ENCODE measurements at regions not wholly inside any gene's neighbourhood (a gene's known extent, or its start where the extent isn't known, plus 50 kb on each side); places are given as distances from the start of the nearest gene placed in this dataset.
"Not testable (repeated sequence)": the region's sequence is repeated elsewhere in the genome, so short reads cannot be mapped to it uniquely, and the experiment has no call there.

DNA sequence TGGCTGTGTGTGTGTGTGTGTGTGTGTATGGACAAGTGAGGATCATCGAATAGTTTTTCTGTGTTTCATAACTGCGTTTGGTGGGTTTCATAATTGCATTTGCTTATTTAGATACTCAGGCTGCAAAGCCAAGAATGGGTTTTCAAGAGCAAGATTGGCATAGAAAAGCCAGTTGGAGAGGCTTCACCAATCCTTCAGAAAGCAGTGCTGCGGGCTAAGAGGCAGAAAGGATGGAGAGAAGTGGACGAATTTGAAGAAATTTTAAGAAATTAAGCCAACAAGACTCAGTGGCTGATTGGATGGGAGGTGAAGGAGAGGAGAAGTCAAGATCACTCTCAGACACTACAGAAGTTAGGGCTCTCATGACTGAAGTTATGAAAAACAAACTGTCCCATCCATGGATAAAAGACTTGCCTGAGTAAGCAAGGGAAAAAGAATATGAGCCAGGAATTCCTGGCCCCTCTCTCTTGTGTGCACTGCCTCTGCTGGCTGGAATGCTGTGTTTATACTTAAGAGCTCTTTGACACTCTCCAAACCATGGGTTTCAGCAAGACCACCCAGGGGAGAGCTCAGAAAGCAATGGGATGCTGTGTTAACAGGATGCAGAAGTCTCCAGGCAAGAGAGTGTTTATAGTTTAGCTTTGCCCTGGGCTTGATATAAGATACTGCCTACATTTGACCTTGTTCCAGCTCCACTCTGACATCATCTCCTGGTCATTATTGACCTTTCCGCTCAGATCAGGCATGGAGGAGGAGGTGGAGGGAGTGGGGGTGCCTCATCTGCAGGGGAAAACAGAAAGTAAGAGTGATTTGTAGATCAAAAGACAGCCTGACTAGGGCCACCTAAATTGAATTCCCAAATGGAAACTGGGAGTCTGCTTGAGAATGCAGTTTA lies 232.0 kb upstream of the PLXNA2 start:
- H3K9me3 ChIP-seq (ENCODE audit: control insufficient read depth, low read depth, low read length): no peaks in the 10 kb centered on the region

DNA sequence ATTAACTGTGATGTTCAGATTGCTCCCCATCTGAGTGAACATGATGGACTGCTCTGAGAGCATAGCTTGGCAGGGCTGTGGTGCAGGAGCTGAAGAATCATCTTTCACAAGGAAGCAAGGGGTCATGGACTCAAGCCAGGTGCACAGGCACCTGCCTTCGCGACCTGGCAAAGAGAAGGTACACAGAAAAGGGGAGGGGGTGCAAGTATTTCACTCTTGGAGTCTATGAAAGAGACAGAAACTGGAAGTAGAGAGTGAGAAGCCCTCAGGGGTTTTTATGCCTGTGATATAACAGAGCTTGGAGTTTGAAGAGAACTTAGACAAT lies 232.6 kb upstream of the PLXNA2 start:
- no peak overlapping the region for H3K27ac ChIP-seq (ENCODE audit: low read length)
- H3K9ac ChIP-seq (ENCODE audit: low read length): no peak overlapping the region
- peaks cover 5% of the 10 kb centered on the region for H3K4me1 ChIP-seq (ENCODE audit: control insufficient read depth, low read depth, low read length)
- no peaks in the 10 kb centered on the region for H3K9me3 ChIP-seq (ENCODE audit: control insufficient read depth, low read depth, low read length)
- H3K36me3 ChIP-seq (ENCODE audit: control insufficient read depth, low read depth, low read length): no peaks in the 10 kb centered on the region
- no peak overlapping the region for H3K4me3 ChIP-seq (ENCODE audit: low read length)
- no peaks in the 10 kb centered on the region for H3K27me3 ChIP-seq (ENCODE audit: control insufficient read depth, insufficient read depth, low read length)

More for the DNA sequence above, 232.0 kb upstream of the PLXNA2 start:
- peaks cover 5% of the 10 kb centered on the region for H3K4me1 ChIP-seq (ENCODE audit: control insufficient read depth, low read depth, low read length)
- H3K36me3 ChIP-seq (ENCODE audit: control insufficient read depth, low read depth, low read length): no peaks in the 10 kb centered on the region
- no peak overlapping the region for H3K9ac ChIP-seq (ENCODE audit: low read length)
- no peaks in the 10 kb centered on the region for H3K27me3 ChIP-seq (ENCODE audit: control insufficient read depth, insufficient read depth, low read length)
- H3K4me3 ChIP-seq (ENCODE audit: low read length): no peak overlapping the region
- H3K27ac ChIP-seq (ENCODE audit: low read length): no peak overlapping the region

DNA sequence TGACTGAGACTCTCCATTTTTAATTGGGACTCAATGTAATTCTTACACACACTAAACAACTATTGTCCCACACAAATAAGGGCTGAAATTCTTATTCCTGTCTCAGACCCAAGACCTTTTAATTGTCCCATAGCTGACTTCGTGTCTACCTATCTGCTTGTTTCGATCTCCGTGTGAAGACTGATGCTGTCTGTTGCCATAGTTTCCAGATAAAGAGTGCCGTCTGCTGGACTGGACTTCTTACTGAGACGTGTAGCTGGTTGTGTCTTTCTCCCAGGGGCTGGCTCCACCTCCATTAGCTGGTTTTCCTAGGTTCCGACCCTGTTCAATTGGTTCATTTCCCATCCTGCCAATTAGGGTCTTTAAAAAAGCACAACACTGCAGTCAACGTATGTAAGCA lies 235.3 kb upstream of the PLXNA2 start:
- Histone ChIP-seq H3K27me3 (ENCODE audit: control insufficient read depth, insufficient read depth, low read length) (no peaks in the 10 kb centered on the region), H3K4me1 (ENCODE audit: control insufficient read depth, low read depth, low read length) (peaks cover 5% of the 10 kb centered on the region), H3K4me3 (ENCODE audit: low read length) (no peak overlapping the region), H3K9me3 (ENCODE audit: control insufficient read depth, low read depth, low read length) (no peaks in the 10 kb centered on the region), H3K36me3 (ENCODE audit: control insufficient read depth, low read depth, low read length) (no peaks in the 10 kb centered on the region), H3K9ac (ENCODE audit: low read length) (no peak overlapping the region), H3K27ac (ENCODE audit: low read length) (no peak overlapping the region)

DNA sequence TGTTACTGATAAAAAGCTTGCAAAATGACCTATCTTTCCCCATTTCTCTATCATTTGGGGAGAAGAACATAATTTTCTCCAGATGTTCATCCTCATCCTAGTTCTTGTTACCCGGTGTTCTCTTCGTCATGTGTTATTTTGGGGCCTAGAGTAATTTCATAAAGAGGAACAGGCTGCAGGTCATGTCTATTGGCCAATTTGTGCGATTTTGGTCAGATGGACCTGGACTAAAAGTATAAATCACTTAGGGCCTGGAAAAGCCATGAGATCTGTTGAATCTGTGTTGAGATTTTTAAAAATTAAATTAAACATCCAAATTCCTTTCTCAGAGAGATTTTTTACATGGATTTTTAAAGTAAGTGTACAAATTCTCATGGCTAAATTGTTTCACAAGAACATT lies 241.3 kb upstream of the PLXNA2 start:
- no peak overlapping the region for H3K27ac ChIP-seq (ENCODE audit: low read length)
- no peaks in the 10 kb centered on the region for H3K36me3 ChIP-seq (ENCODE audit: control insufficient read depth, low read depth, low read length)
- H3K4me3 ChIP-seq (ENCODE audit: low read length): no peak overlapping the region
- H3K27me3 ChIP-seq (ENCODE audit: control insufficient read depth, insufficient read depth, low read length): no peaks in the 10 kb centered on the region
- H3K9ac ChIP-seq (ENCODE audit: low read length): no peak overlapping the region
- H3K9me3 ChIP-seq (ENCODE audit: control insufficient read depth, low read depth, low read length): no peaks in the 10 kb centered on the region
- H3K4me1 ChIP-seq (ENCODE audit: control insufficient read depth, low read depth, low read length): no peaks in the 10 kb centered on the region

DNA sequence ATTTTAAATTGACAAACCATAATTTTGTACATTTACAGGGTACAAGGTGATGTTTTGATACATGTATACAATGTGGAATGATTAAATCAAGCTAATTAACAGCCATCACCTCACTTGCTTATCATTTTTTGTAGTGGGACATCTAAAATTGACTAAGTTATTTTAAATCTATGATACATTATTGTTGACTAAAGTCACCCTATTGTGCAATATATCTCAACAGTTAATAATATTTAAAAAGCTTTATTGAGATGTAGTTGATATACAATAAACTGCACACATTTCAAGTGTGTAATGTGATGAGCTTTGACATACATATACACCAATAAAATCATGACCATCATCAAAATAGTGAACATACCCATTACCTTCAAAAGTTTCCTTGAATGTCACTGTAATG lies 242.5 kb upstream of the PLXNA2 start:
- Histone ChIP-seq H3K4me3 (ENCODE audit: low read length) (no peak overlapping the region), H3K36me3 (ENCODE audit: control insufficient read depth, low read depth, low read length) (no peaks in the 10 kb centered on the region), H3K27ac (ENCODE audit: low read length) (no peak overlapping the region), H3K9me3 (ENCODE audit: control insufficient read depth, low read depth, low read length) (no peaks in the 10 kb centered on the region), H3K4me1 (ENCODE audit: control insufficient read depth, low read depth, low read length) (no peaks in the 10 kb centered on the region), H3K27me3 (ENCODE audit: control insufficient read depth, insufficient read depth, low read length) (no peaks in the 10 kb centered on the region), H3K9ac (ENCODE audit: low read length) (no peak overlapping the region)

DNA sequence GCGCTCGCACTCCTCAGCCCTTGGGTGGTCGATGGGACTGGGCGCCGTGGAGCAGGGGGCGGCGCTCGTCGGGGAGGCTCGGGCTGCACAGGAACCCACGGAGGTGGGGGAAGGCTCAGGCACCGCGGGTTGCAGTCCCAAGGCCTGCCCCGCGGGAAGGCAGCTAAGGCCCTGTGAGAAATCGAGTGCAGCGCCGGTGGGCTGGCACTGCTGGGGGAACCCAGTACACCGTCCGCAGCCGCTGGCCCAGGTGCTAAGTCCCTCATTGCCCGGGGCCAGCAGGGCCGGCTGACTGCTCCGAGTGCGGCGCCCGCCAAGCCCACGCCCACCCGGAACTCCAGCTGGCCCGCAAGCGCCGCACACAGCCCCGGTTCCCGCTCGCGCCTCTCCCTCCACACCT lies 244.2 kb upstream of the PLXNA2 start:
- H3K27me3 ChIP-seq (ENCODE audit: control insufficient read depth, insufficient read depth, low read length); H3K27ac ChIP-seq (ENCODE audit: low read length); H3K4me3 ChIP-seq (ENCODE audit: low read length); H3K9ac ChIP-seq (ENCODE audit: low read length); H3K4me1 ChIP-seq (ENCODE audit: control insufficient read depth, low read depth, low read length); H3K9me3 ChIP-seq (ENCODE audit: control insufficient read depth, low read depth, low read length); H3K36me3 ChIP-seq (ENCODE audit: control insufficient read depth, low read depth, low read length): not testable (repeated sequence)

DNA sequence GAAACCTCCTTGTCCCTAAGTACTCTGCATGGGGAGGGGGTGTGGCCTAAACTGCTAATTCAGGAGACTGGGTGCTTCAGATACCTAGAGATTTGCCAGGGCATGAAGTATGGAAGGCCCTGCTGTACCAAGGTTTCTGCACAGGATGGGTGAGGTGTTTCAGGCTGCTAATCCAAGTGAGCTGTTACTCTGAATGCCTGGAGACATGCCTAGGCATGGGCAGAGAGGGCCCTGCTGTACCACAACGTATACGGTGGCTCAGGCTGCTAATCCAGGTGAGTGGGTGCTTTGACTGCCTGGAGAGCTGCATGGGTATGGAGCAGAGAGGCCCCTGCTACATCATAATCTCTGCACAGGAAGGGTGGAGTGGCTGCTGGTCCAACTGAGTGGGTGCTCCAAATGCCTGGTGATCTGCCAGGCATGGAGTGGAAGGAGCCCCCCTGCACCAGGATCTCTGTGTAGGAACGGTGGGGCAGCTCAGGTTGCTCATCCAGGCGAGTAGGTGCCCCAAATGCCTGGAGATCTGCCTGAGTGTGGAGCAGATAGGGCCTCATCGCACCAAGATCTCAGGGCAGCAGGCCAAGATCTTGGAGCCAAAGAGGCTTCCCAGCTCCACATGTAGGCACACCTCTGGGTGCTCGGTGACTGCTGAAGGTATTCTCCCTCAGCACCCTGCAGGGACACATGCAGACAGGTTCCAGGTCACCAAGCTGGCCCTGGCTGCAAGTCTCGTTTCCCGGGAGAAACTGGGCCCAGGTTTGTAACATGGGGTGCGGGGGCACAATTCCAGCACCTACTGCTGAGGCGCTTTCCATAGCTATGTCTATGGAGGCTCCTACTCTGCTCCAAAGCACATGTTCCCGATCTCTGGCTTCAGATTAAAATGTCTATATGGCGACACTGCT lies 252.5 kb upstream of the PLXNA2 start:
- Histone ChIP-seq H3K27me3 (ENCODE audit: control insufficient read depth, insufficient read depth, low read length) (no peaks in the 10 kb centered on the region), H3K9ac (ENCODE audit: low read length) (no peak overlapping the region), H3K4me1 (ENCODE audit: control insufficient read depth, low read depth, low read length) (no peaks in the 10 kb centered on the region), H3K4me3 (ENCODE audit: low read length) (no peak overlapping the region), H3K9me3 (ENCODE audit: control insufficient read depth, low read depth, low read length) (no peaks in the 10 kb centered on the region), H3K27ac (ENCODE audit: low read length) (no peak overlapping the region), H3K36me3 (ENCODE audit: control insufficient read depth, low read depth, low read length) (no peaks in the 10 kb centered on the region)

DNA sequence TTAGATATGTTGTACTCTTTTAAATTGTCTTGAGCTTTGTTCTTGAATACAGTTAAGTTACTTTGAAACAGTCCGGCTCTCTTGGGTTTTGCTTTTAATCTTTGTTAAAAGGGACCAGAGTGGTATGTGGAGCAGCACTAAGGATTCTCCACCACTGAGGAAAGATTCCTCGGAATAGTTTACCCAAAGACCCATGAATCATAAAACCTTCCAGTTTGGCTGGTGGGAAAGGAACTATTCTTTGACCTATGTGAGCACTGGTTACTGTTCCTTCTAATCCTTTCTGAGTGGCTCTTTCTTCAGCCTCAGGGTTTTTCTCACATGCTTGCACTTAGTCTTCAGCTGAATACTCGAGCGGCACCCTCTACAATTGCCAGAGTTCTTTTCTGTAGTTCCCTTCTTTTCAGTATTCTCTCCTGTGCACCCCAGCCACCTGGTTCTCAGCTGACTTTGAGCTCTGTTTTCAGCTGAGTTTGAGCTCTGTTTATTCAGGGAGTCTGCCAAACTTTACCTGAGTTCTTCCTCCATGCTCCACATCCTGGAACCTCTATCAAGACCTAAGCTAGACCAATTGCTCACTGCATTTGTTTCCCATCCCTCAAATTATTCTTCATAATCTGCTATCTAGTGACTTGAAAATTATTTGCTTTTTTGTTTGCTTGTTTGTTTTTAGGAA lies 253.8 kb upstream of the PLXNA2 start:
- H3K36me3 ChIP-seq (ENCODE audit: control insufficient read depth, low read depth, low read length): no peaks in the 10 kb centered on the region
- no peak overlapping the region for H3K27ac ChIP-seq (ENCODE audit: low read length)
- no peak overlapping the region for H3K9ac ChIP-seq (ENCODE audit: low read length)
- no peaks in the 10 kb centered on the region for H3K4me1 ChIP-seq (ENCODE audit: control insufficient read depth, low read depth, low read length)
- H3K4me3 ChIP-seq (ENCODE audit: low read length): no peak overlapping the region
- no peaks in the 10 kb centered on the region for H3K27me3 ChIP-seq (ENCODE audit: control insufficient read depth, insufficient read depth, low read length)
- H3K9me3 ChIP-seq (ENCODE audit: control insufficient read depth, low read depth, low read length): no peaks in the 10 kb centered on the region

DNA sequence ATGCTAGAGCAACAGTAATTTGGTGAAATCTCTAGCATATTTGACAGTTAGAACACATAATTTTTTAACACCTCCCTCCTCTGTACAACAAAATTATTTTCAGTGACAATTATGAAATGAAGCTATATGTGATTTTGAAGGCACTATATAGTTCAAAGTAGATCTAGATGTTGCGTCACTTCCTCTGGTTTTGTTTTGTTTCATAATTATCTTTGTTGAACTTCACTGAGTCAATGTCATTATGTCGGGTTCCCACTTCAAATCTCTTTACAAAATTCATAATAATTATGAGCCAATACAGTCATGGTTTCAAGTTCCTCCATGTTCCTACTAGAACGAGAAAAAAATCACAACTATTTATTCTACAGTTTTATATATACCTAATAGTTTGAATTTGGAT lies 254.8 kb upstream of the PLXNA2 start:
- Histone ChIP-seq H3K9ac (ENCODE audit: low read length) (no peak overlapping the region), H3K27ac (ENCODE audit: low read length) (no peak overlapping the region), H3K4me1 (ENCODE audit: control insufficient read depth, low read depth, low read length) (no peaks in the 10 kb centered on the region), H3K27me3 (ENCODE audit: control insufficient read depth, insufficient read depth, low read length) (no peaks in the 10 kb centered on the region), H3K4me3 (ENCODE audit: low read length) (no peak overlapping the region), H3K9me3 (ENCODE audit: control insufficient read depth, low read depth, low read length) (no peaks in the 10 kb centered on the region), H3K36me3 (ENCODE audit: control insufficient read depth, low read depth, low read length) (no peaks in the 10 kb centered on the region)

DNA sequence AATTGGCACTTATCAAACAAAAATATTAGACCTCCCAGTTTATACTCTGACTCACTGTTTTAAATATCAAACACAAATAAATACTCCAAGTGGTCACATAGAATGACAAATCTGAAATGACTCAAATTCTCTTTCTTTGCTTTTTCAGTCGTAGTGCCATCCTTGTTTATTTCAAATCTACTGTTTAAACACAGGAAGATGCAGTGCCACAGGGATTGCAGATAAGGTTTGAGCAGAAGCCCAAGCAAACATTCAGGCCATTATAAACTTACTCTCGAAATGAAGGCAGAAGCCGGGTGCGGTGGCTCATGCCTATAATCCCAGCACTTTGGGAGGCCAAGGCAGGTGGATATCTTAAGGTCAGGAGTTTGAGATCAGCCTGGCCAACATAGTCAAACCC lies 255.4 kb upstream of the PLXNA2 start:
- Histone ChIP-seq H3K27me3 (ENCODE audit: control insufficient read depth, insufficient read depth, low read length) (no peaks in the 10 kb centered on the region), H3K36me3 (ENCODE audit: control insufficient read depth, low read depth, low read length) (no peaks in the 10 kb centered on the region), H3K27ac (ENCODE audit: low read length) (no peak overlapping the region), H3K4me1 (ENCODE audit: control insufficient read depth, low read depth, low read length) (no peaks in the 10 kb centered on the region), H3K9ac (ENCODE audit: low read length) (no peak overlapping the region), H3K4me3 (ENCODE audit: low read length) (no peak overlapping the region), H3K9me3 (ENCODE audit: control insufficient read depth, low read depth, low read length) (no peaks in the 10 kb centered on the region)

DNA sequence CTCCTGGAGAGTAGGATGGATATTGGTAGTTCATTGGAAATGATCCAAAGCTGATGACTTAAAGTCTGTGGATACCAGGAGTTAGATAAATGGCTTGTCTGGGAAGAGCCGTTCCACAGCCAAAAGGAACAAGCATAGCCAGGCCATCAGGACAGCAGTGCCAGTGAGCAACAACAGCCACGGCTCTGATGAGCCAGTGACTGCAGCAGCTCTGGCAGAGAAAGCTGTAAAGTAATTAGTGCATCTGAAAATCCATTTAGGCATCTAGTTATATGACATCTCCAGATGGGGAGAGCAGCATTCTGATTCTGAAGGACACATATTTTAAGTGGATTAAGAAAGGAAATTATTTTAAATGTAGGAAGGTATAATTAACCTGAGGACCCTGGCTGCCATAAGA lies 256.2 kb upstream of the PLXNA2 start:
- Histone ChIP-seq H3K4me1 (ENCODE audit: control insufficient read depth, low read depth, low read length) (no peaks in the 10 kb centered on the region), H3K27ac (ENCODE audit: low read length) (no peak overlapping the region), H3K4me3 (ENCODE audit: low read length) (no peak overlapping the region)

More for the DNA sequence above, 256.2 kb upstream of the PLXNA2 start:
- Histone ChIP-seq H3K9ac (ENCODE audit: low read length) (no peak overlapping the region), H3K27me3 (ENCODE audit: control insufficient read depth, insufficient read depth, low read length) (no peaks in the 10 kb centered on the region), H3K36me3 (ENCODE audit: control insufficient read depth, low read depth, low read length) (no peaks in the 10 kb centered on the region), H3K9me3 (ENCODE audit: control insufficient read depth, low read depth, low read length) (no peaks in the 10 kb centered on the region)

Data from iPS-18a (cell line).